Naive thymus-derived CD8-positive, alpha-beta T cell (primary cell): ENCODE measurements at regions not wholly inside any gene's neighbourhood (a gene's known extent, or its start where the extent isn't known, plus 50 kb on each side); places are given as distances from the start of the nearest gene placed in this dataset.

ENCODE experiments used
- ATAC-seq, 2 donors: fragments of 150-1000 bp; cut with Tn5 transposase in 1 of 2; sonication (Bioruptor Pico), chemical (Tn5 transposase) in 1 of 2; 1 replicate in 1 of 2; 2 replicates in 1 of 2; pipeline ENCODE4 v1.10.0; 2021; ENCODE audit warnings: mild to moderate bottlenecking in 2 of 2, moderate library complexity in 2 of 2
- POLR2A ChIA-PET: fragments of 350-600 bp; sonication (Branson Sonifier 250); formaldehyde crosslinking; loops from one replicate; lab custom pipeline; 2021; ENCODE audit warnings: antibody characterized with exemption; lab: Charles Lee
- DNase-seq, 10 donors: peaks; one replicate each; pipeline versions ENCODE4 v3.0.0 to v3.0.0-alpha.2; 2020 to 2022
- H3K27ac Mint-ChIP-seq, 10 donors: one replicate each; pipeline ENCODE4 v1.8.0; 2020 to 2022; ENCODE audit warnings: mild to moderate bottlenecking in 10 of 10, mixed read lengths in 10 of 10, moderate library complexity in 4 of 10, inconsistent platforms in 1 of 10
- H3K27me3 Mint-ChIP-seq, 5 donors: one replicate each; pipeline ENCODE4 v1.8.0; 2021 to 2022; ENCODE audit warnings: mixed read lengths in 5 of 5
- H3K36me3 Mint-ChIP-seq, 3 donors: one replicate each; pipeline ENCODE4 v1.8.0; 2020 to 2022; ENCODE audit warnings: mixed read lengths in 3 of 3, mild to moderate bottlenecking in 2 of 3, inconsistent platforms in 1 of 3
- H3K4me1 Mint-ChIP-seq, 4 donors: one replicate each; pipeline ENCODE4 v1.8.0; 2021 to 2022; ENCODE audit warnings: mixed read lengths in 4 of 4
- H3K4me3 Mint-ChIP-seq, 10 donors: one replicate each; pipeline ENCODE4 v1.8.0; 2020 to 2022; ENCODE audit warnings: mild to moderate bottlenecking in 10 of 10, mixed read lengths in 10 of 10, moderate library complexity in 6 of 10, inconsistent platforms in 1 of 10
- H3K9me3 Mint-ChIP-seq, 9 donors: one replicate each; pipeline ENCODE4 v1.8.0; 2020 to 2022; ENCODE audit warnings: mixed read lengths in 9 of 9, mild to moderate bottlenecking in 3 of 9, inconsistent platforms in 1 of 9, moderate library complexity in 1 of 9

- H3K4me3 Mint-ChIP-seq = no peak overlapping the region
- no peaks in the 10 kb centered on the region for H3K4me1 Mint-ChIP-seq
- H3K27ac Mint-ChIP-seq = no peak overlapping the region
- no peaks in the 10 kb centered on the region for H3K36me3 Mint-ChIP-seq
- peaks cover 0 to 5% (median 0%) of the 10 kb centered on the region in 9 donors for H3K9me3 Mint-ChIP-seq
- ATAC-seq = no peak
- H3K27me3 Mint-ChIP-seq = peaks cover 0 to 4% (median 0%) of the 10 kb centered on the region in 5 donors
- POLR2A ChIA-PET = no interaction called here
- DNase-seq = no peak
These were observed 153.0 kb downstream of the FOXA2 start for GRCh38 chr20:22431419-22431818.

GRCh38 chr20:22430746-22431168, 153.6 kb downstream of the FOXA2 start:
- Mint-ChIP-seq H3K9me3 (peaks cover 0 to 5% (median 0%) of the 10 kb centered on the region in 9 donors), H3K4me3 (no peak overlapping the region), H3K27me3 (peaks cover 0 to 4% (median 0%) of the 10 kb centered on the region in 5 donors), H3K27ac (no peak overlapping the region), H3K4me1 (no peaks in the 10 kb centered on the region), H3K36me3 (no peaks in the 10 kb centered on the region)
- DNase-seq = no peak
- ATAC-seq = no peak
- POLR2A ChIA-PET = no interaction called here

- DNase-seq = peak in 1 of 10 donors; percentile 54
- no peaks in the 10 kb centered on the region for H3K36me3 Mint-ChIP-seq
- ATAC-seq = no peak
- no peak overlapping the region for H3K4me3 Mint-ChIP-seq
- no peaks in the 10 kb centered on the region for H3K4me1 Mint-ChIP-seq
- H3K9me3 Mint-ChIP-seq = peaks cover 0 to 5% (median 0%) of the 10 kb centered on the region in 9 donors
- H3K27me3 Mint-ChIP-seq = peaks cover 0 to 4% (median 0%) of the 10 kb centered on the region in 5 donors
- H3K27ac Mint-ChIP-seq = peak overlapping the region in 1 of 10 donors; percentile 36
- POLR2A ChIA-PET = no interaction called here
These were observed 154.1 kb downstream of the FOXA2 start for GRCh38 chr20:22430154-22430745.

- Mint-ChIP-seq H3K4me1 (no peaks in the 10 kb centered on the region), H3K36me3 (no peaks in the 10 kb centered on the region)
- POLR2A ChIA-PET = no interaction called here
These were observed 154.9 kb downstream of the FOXA2 start for GRCh38 chr20:22429175-22430153.

GRCh38 chr20:22428051-22428450, 156.3 kb downstream of the FOXA2 start:
- POLR2A ChIA-PET = no interaction called here
- Mint-ChIP-seq H3K4me3 (no peak overlapping the region), H3K27ac (no peak overlapping the region), H3K36me3 (no peaks in the 10 kb centered on the region), H3K4me1 (no peaks in the 10 kb centered on the region), H3K27me3 (peaks cover 0 to 10% (median 2%) of the 10 kb centered on the region in 5 donors), H3K9me3 (peaks cover 0 to 5% (median 0%) of the 10 kb centered on the region in 9 donors)
- DNase-seq = no peak
- ATAC-seq = no peak

More at GRCh38 chr20:22429175-22430153, 154.9 kb downstream of the FOXA2 start:
- Mint-ChIP-seq H3K9me3 (peaks cover 0 to 5% (median 0%) of the 10 kb centered on the region in 9 donors), H3K27me3 (peaks cover 0 to 4% (median 2%) of the 10 kb centered on the region in 5 donors), H3K4me3 (no peak overlapping the region), H3K27ac (no peak overlapping the region)
- DNase-seq (no peak), ATAC-seq (no peak)

GRCh38 chr20:22426772-22427171, 157.6 kb downstream of the FOXA2 start:
- Mint-ChIP-seq H3K4me1 (no peaks in the 10 kb centered on the region), H3K9me3 (peaks cover 0 to 6% (median 1%) of the 10 kb centered on the region in 9 donors), H3K36me3 (no peaks in the 10 kb centered on the region), H3K27ac (no peak overlapping the region), H3K4me3 (no peak overlapping the region), H3K27me3 (peaks cover 0 to 10% (median 4%) of the 10 kb centered on the region in 5 donors)
- ATAC-seq (no peak), DNase-seq (no peak)
- POLR2A ChIA-PET = no interaction called here

GRCh38 chr20:22425344-22426295, 158.8 kb downstream of the FOXA2 start:
- H3K36me3 Mint-ChIP-seq = no peaks in the 10 kb centered on the region
- H3K9me3 Mint-ChIP-seq = peaks cover 0 to 6% (median 1%) of the 10 kb centered on the region in 9 donors
- no peaks in the 10 kb centered on the region for H3K4me1 Mint-ChIP-seq

GRCh38 chr20:22423190-22423832, 161.1 kb downstream of the FOXA2 start:
- no peak overlapping the region for H3K4me3 Mint-ChIP-seq
- H3K9me3 Mint-ChIP-seq = peaks cover 0 to 6% (median 1%) of the 10 kb centered on the region in 9 donors
- DNase-seq (no peak), ATAC-seq (no peak)
- POLR2A ChIA-PET = no interaction called here
- H3K4me1 Mint-ChIP-seq = no peaks in the 10 kb centered on the region
- no peak overlapping the region for H3K27ac Mint-ChIP-seq
- peaks cover 0 to 8% (median 3%) of the 10 kb centered on the region in 5 donors for H3K27me3 Mint-ChIP-seq
- no peaks in the 10 kb centered on the region for H3K36me3 Mint-ChIP-seq

More at GRCh38 chr20:22425344-22426295, 158.8 kb downstream of the FOXA2 start:
- POLR2A ChIA-PET = no interaction called here
- DNase-seq (no peak), ATAC-seq (no peak)
- Mint-ChIP-seq H3K4me3 (no peak overlapping the region), H3K27ac (no peak overlapping the region), H3K27me3 (peaks cover 0 to 10% (median 4%) of the 10 kb centered on the region in 5 donors)

- peaks cover 0 to 10% (median 0%) of the 10 kb centered on the region in 9 donors for H3K9me3 Mint-ChIP-seq
- no peaks in the 10 kb centered on the region for H3K4me1 Mint-ChIP-seq
- no peaks in the 10 kb centered on the region for H3K36me3 Mint-ChIP-seq
- POLR2A ChIA-PET = no interaction called here
- ATAC-seq (no peak), DNase-seq (no peak)
- H3K27ac Mint-ChIP-seq = no peak overlapping the region
- H3K4me3 Mint-ChIP-seq = no peak overlapping the region
- H3K27me3 Mint-ChIP-seq = peaks cover 0 to 11% (median 8%) of the 10 kb centered on the region in 5 donors
These were observed 164.2 kb downstream of the FOXA2 start for GRCh38 chr20:22420116-22420598.

GRCh38 chr20:22418738-22419137, 165.6 kb downstream of the FOXA2 start:
- H3K36me3 Mint-ChIP-seq = no peaks in the 10 kb centered on the region
- POLR2A ChIA-PET = no interaction called here
- no peak for ATAC-seq

GRCh38 chr20:22414305-22414742, 170.0 kb downstream of the FOXA2 start:
- Mint-ChIP-seq H3K36me3 (no peaks in the 10 kb centered on the region), H3K9me3 (peaks cover 0 to 26% (median 1%) of the 10 kb centered on the region in 9 donors), H3K4me3 (no peak overlapping the region), H3K4me1 (no peaks in the 10 kb centered on the region), H3K27me3 (peaks cover 0 to 24% (median 2%) of the 10 kb centered on the region in 5 donors), H3K27ac (no peak overlapping the region)
- DNase-seq = no peak
- POLR2A ChIA-PET = no interaction called here
- ATAC-seq = no peak

More at GRCh38 chr20:22418738-22419137, 165.6 kb downstream of the FOXA2 start:
- Mint-ChIP-seq H3K27ac (no peak overlapping the region), H3K4me3 (no peak overlapping the region), H3K4me1 (no peaks in the 10 kb centered on the region), H3K9me3 (peaks cover 0 to 10% (median 0%) of the 10 kb centered on the region in 9 donors), H3K27me3 (peaks cover 0 to 11% (median 7%) of the 10 kb centered on the region in 5 donors)
- no peak for DNase-seq
